ENCODE measurements at regions not wholly inside any gene's neighbourhood (a gene's known extent, or its start where the extent isn't known, plus 50 kb on each side); places are given as distances from the start of the nearest gene placed in this dataset.

DNA sequence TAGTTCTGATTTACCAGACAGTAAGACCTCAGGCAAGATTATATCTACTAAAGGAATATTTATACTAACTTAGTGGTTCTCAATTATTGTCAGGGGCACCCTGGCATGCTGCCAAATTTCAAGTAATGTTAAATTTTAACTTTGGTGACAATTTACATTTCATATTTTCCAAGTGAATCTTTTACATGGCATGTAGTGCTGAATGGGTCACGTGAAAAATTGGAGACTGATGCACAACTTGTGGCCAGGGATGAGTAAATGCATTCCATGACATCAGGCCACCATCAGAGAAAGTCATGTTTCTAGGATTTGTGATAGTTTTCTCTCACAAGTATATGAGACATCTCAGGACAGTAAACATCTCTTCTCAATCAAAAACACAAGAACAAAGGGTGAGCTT is 202.6 kb upstream of the SOX21 start:
- TF ChIP-seq, protein P1, sequence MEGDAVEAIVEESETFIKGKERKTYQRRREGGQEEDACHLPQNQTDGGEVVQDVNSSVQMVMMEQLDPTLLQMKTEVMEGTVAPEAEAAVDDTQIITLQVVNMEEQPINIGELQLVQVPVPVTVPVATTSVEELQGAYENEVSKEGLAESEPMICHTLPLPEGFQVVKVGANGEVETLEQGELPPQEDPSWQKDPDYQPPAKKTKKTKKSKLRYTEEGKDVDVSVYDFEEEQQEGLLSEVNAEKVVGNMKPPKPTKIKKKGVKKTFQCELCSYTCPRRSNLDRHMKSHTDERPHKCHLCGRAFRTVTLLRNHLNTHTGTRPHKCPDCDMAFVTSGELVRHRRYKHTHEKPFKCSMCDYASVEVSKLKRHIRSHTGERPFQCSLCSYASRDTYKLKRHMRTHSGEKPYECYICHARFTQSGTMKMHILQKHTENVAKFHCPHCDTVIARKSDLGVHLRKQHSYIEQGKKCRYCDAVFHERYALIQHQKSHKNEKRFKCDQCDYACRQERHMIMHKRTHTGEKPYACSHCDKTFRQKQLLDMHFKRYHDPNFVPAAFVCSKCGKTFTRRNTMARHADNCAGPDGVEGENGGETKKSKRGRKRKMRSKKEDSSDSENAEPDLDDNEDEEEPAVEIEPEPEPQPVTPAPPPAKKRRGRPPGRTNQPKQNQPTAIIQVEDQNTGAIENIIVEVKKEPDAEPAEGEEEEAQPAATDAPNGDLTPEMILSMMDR (IDR thresholded peaks at IDR 0.05; ENCODE audit: insufficient read depth, low read depth, low read length), result no peak
- no peak overlapping the region for H3K4me3 ChIP-seq (ENCODE audit: low read depth, low read length)
- DNase-seq (ENCODE audit: low read depth), result no peak

DNA sequence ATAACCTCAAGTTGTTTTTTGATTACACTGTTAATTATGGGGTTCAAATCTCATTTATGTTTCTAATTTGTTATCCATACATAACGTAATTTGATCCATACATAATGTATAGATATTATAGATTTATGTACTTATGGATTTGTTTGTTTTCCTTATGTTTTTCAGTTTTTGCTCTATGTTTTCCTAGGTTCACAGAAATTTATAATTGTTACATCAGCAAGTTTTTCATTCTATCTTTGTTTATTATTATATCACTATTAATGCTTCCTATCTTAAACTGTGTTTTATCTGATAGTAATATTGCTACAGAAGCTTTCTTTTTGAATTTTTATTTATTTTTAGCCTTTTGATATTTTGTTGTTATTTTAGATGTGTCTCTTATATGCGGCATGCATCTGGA is 194.3 kb upstream of the SOX21 start:
- DNase-seq (ENCODE audit: low read depth), result no peak
- TF ChIP-seq, protein P1 (IDR thresholded peaks at IDR 0.05; ENCODE audit: insufficient read depth, low read depth, low read length), result no peak

DNA sequence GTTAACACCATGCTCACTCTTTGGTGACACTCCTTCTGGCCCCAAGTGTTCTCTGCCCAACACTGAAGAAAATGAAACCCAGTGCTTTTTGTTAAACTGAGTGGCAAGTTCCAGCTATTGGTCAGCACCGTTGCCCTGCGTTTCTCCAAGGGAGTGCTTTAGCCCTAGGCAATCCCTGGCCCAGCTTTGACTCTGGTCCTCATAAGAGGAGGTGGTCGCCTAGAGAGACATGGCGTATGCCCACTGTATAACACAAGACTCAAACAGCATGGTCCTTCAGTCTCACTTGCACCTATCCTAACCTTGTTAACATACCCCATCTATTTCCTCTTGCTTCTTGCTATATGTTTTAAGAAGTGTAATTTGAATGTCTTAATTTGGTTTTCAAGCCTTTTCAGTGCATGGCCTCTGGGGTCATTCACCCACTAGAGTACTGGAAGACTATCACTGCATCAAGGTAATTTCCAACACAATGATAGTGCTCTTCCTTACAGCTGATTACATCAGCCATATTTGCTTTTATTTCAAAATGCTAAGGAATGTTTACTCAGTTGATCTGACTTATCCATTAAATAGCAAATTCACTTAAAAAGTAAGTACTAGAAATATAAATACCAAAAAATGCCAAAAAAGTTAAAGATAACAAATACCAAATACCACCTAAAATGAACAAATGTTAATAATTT is 190.5 kb upstream of the SOX21 start:
- DNase-seq (ENCODE audit: low read depth), result no peak
- TF ChIP-seq, protein P1 (IDR thresholded peaks at IDR 0.05; ENCODE audit: insufficient read depth, low read depth, low read length), result no peak

More for the DNA sequence above, 194.3 kb upstream of the SOX21 start:
- H3K4me3 ChIP-seq (ENCODE audit: low read depth, low read length), result no peak overlapping the region

DNA sequence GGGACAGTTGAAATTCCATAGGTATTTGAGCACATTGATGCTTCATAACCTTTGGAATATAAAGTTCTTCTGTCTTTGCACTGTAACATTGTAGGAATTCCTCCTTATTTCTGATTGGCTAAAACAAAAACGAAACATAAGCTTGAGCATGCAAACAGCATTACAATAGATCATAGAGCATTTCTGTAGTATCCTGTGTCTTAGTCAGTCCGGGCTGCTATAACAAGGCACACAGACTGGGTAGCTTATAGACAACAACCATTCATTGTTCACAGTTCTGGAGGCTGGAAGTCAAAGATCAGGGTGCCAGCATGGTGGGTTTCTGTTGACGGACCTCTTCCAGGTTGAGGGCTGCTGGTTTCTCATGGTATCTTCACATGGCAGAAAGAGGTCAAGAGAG is 188.7 kb upstream of the SOX21 start:
- H3K4me3 ChIP-seq (ENCODE audit: low read depth, low read length), result no peak overlapping the region
- DNase-seq (ENCODE audit: low read depth), result no peak
- TF ChIP-seq, protein P1 (IDR thresholded peaks at IDR 0.05; ENCODE audit: insufficient read depth, low read depth, low read length), result no peak

More for the DNA sequence above, 190.5 kb upstream of the SOX21 start:
- H3K4me3 ChIP-seq (ENCODE audit: low read depth, low read length), result no peak overlapping the region

DNA sequence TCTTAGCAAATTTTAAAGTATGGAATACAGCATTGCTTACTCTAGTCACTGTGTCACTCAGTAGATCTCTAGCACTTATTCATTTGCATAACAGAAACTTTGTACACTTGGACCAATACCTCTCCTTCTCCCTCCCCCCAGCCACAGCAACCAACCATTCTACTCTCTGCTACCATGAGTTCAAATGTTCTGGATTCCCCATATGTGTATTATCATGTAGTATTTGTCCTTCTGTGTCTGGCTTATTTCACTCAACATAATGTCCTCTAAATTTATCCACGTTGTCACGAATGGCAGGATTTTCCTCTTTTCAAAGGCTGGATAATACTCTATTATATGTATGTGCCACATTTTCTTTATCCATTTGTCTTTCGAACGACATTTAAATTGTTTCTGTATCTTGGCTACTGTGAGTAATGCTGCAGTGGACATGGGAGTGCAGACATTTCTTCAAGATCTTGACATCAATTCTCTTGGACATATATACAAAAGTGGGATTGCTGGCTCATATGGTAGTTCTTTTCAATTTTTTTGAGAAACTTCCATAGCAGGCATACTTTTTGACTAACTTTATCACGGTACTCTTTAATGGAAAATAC is 184.5 kb upstream of the SOX21 start:
- no peak overlapping the region for H3K4me3 ChIP-seq (ENCODE audit: low read depth, low read length)
- TF ChIP-seq, protein P1 (IDR thresholded peaks at IDR 0.05; ENCODE audit: insufficient read depth, low read depth, low read length), result no peak
- no peak for DNase-seq (ENCODE audit: low read depth)

DNA sequence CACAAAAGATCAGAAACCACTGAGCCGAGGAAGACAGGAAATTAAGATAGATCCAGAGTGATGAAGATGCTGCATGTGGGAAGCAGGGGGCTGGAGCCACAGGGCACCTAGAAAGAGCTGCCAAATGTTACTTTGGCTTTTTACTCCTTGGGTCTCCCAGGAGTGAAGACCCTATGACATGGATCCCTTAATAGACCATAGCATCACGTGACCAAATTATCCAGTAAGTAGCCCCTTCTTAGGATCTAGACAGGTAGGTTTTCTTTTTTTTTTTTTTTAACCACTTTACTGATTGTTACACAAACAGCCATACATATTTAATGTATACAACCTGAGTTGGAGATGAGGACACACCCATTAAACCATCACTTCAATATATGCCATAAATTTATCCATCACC is 183.9 kb upstream of the SOX21 start:
- DNase-seq (ENCODE audit: low read depth), result no peak
- TF ChIP-seq, protein P1 (IDR thresholded peaks at IDR 0.05; ENCODE audit: insufficient read depth, low read depth, low read length), result no peak

More for the DNA sequence above, 183.9 kb upstream of the SOX21 start:
- no peak overlapping the region for H3K4me3 ChIP-seq (ENCODE audit: low read depth, low read length)

Measured in fibroblast of villous mesenchyme (primary cell).